GM12892 (cell line): ENCODE measurements at regions not wholly inside any gene's neighbourhood (a gene's known extent, or its start where the extent isn't known, plus 50 kb on each side); places are given as distances from the start of the nearest gene placed in this dataset.
"Not testable (repeated sequence)": the region's sequence is repeated elsewhere in the genome, so short reads cannot be mapped to it uniquely, and the experiment has no call there.

ENCODE experiments used
- DNase-seq: peaks from one replicate; pipeline ENCODE4 v3.0.0; 2011; ENCODE audit not compliant: insufficient read length
- FAIRE-seq: peaks from 2 replicates; lab custom pipeline; 2011; peaks lifted over from hg19 to GRCh38; lab: Jason Lieb, UNC
- POLR2A ChIP-seq: IDR thresholded peaks from 2 replicates; pipeline ENCODE4 v1.6.1; 2011; ENCODE audit warnings: low read depth, low read length, control low read depth
- POLR2AphosphoS5 ChIP-seq: IDR thresholded peaks from 2 replicates; pipeline ENCODE4 v1.6.1; 2011; ENCODE audit warnings: low read depth, low read length, control low read depth
- TAF1 ChIP-seq: IDR thresholded peaks from 2 replicates; pipeline ENCODE4 v1.6.1; 2011; ENCODE audit warnings: low read depth, mild to moderate bottlenecking, control low read depth, low read length, borderline replicate concordance

DNA sequence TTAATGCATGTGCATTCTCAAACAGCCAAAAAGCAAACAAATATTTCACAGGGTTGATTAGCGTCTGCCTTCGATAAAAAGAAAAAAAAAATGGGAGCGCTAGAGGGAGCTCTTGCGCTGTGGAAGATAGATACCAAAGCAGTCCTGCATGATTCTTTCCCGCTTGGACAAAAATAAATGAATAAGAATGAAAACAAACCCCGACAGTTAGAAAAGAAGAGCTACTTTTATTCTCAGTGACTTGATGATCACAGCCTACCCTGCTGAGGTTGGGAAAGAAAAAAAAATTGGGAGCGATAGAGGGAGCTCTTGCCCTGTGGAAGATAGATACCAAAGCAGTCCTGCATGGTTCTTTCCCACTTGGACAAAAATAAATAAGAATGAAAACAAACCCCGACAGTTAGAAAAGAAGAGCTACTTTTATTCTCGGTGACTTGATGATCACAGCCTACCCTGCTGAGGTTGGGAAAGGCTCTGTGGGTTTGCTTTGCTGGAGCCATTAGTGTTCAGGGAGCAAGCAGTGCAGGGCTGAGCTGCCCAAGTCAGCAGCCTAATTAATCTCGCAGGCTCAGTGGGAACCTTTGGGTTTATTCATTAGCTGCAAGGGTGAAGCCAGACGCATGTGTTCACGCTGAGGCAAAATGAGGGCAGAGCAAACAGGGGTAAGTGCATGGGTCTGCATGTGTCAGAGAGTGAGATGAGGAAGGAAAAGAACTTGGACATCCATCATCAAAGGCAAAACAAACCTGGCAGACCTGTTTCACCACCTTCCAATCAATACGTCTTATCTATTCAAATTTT is 249.3 kb upstream of the PRKX start:
- TF ChIP-seq TAF1 (no peak), POLR2A (no peak), POLR2AphosphoS5 (no peak)
- FAIRE-seq: peak; percentile 82
- DNase-seq: no peak

DNA sequence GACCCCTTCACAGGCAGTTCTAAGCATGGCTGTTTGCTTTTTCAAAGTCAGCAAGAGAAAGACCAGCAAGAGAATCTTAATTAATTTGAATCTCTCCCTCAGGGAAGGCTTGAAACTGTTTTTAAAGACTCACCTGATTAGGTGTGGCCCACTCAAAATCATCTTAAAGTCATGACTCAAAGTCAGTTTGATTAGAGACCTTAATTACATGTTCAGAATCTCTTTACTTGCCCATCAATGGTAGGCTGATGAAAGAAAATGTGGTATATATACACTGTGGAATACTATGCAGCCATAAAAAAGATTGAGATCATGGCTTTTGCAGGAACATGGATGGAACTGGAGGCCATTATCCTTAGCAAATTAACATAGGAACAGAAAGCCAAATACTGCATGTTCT is 247.5 kb upstream of the PRKX start:
- FAIRE-seq (no peak), DNase-seq (no peak)
- TF ChIP-seq POLR2A (no peak), POLR2AphosphoS5 (no peak), TAF1 (no peak)

DNA sequence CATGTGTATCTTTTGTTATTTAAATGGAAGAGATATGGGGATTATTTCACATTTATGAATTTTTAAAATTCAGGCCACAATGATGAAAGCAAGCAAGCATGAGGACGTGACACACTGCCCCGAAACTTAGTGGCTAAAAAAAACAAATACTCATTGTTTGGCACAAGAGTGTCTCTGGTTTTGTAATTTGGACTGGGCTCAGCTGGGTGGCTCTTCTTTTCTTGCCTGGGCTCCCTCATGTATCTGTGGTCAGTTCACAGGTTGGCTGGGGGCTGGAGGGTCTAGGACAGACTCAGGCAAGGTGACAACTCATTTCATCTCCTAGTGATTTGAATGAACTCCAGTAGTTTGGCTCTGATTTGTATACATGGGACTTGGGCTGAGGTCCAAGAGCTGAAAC is 238.4 kb upstream of the PRKX start:
- TF ChIP-seq POLR2AphosphoS5: no peak
- no peak for TF ChIP-seq POLR2A
- DNase-seq: no peak
- no peak for FAIRE-seq

DNA sequence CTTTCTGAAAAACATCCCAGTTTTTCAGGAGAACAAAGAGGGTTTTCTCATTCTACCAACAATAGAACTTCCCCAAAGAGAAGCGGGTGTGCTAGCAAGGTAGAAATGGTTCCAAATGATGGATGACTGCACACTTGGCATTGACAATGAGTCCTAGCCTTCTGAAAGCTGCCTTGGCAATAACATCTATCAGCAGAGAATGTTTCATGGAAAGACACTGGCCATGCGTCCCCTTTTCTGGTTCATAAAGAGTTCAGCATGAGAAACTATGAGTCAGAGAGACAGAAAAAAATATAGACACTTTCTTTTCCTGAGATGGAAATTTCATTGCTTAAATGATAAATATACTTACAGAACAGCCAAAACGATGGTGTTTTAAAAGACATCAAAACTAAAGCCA is 236.9 kb upstream of the PRKX start:
- FAIRE-seq (no peak), DNase-seq (no peak)
- TF ChIP-seq TAF1 (no peak), POLR2AphosphoS5 (no peak), POLR2A (no peak)

DNA sequence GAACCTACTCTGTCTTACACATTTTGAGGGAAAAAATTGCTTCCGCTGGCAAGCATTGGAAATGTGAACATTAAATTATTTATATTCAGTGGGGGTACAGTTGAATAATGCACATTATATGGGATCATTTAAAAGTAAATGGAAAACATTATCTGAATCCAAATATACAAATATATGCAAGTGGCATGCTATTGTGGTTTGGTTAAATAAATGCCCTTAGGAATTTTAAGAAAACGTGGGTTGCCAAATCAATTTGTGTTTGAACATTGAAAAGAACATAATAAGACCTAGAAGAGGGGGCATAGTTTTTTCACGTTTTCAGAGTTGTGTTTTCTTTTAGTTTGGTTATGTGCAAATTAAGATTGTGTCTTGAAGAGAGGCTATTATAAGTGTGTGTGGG is 230.5 kb upstream of the PRKX start:
- no peak for FAIRE-seq

DNA sequence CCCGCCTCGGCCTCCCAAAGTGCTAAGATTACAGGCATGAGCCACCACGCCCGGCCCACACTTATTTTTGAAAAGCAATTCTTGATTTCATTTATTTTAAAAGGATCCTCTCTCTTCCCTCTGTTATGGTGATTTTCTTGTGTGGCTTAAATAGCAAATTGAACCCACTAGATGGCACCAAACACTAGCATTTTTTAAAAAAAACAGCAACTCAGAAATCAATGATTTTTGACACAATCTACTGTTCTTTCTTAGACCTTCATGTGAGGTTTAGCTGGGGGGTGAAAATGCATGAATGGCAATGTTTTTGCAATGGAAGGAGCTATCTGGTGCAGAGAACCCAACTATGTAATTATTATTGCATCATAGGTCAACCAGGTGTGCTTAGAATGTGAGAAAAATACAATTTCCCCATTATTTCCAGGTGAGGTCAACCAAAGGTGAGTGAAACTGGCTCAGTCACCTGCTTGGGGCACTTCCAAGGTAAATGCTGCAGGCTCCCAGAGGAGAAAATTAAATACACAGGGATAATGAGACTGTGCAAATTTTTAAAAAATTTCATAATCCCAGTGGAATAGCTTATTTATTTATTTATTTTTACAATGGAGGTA is 226.7 kb upstream of the PRKX start:
- DNase-seq (no peak), FAIRE-seq (peak; percentile 40)
- TF ChIP-seq POLR2A (no peak), TAF1 (no peak), POLR2AphosphoS5 (no peak)

More for the DNA sequence above, 230.5 kb upstream of the PRKX start:
- DNase-seq: no peak
- TF ChIP-seq TAF1 (no peak), POLR2A (no peak), POLR2AphosphoS5 (no peak)

DNA sequence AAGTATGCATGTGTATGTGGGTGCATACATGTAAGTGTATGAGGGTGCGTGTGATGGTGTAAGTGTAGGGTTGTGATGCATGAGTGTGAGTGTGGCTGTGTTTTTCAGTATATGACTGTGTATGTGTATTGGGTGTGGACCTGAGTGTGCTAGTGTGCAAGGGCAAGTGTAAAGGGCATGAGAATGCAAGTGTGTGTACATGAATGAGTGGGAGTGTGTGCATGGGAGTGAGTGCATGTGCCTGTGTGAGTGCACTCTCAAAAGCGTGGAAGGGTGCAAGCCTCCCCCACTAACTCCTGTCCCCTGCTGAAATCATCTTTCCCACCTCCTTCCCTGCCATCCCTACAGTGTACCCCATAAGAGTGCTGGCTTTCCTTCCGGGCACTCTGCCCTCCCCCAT is 225.1 kb upstream of the PRKX start:
- DNase-seq: no peak
- no peak for TF ChIP-seq POLR2A
- TF ChIP-seq TAF1: no peak
- no peak for TF ChIP-seq POLR2AphosphoS5
- FAIRE-seq: no peak

DNA sequence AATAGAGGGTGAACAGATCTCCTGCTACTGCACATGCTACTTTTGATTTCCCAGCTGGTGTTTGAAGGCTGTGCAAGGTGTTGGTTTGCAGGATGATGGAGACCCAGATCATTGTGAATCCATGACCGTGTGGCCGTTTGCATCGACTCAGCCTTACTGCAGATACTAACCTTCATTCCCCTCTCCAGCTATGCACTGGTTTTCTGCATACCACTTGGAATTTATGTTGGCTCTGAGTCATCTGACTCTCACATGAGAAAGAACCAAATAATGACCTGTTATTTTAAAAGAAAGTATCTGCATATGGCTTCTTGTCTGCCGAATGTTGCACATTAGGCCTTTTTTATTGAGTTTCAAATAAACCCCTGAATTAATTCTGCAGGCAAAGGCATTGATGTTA is 221.7 kb upstream of the PRKX start:
- not testable (repeated sequence) for FAIRE-seq, DNase-seq

DNA sequence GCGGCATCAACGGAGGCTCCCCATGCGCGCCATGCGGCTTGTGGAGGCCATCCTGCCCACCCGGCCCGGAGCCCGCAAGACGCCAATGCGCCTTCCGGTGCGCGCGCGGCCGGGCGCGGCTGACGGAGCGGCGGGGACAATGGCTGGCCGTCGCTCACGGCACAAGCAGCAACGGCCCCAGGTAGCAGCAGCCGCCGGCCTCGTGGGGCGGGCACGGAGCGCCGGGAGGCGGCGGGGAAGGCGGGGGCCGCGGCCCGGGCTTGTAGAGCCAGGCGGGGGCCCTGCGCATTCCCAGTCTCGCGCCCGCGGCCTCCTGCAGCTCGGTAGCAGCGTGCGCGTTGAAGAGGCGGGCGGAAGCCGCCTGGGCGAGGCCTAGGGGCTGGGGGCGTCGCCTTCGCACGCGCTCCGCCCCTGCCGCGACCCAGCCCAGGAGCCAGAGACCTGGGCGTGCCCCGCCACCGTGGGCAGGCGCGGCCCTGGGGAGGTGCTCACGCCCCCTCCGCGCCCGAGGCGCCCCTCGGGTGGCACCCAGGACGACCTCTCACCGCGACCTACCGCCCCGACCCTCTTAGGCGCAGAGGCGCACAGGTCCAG is 207.1 kb upstream of the PRKX start:
- FAIRE-seq, DNase-seq: not testable (repeated sequence)

DNA sequence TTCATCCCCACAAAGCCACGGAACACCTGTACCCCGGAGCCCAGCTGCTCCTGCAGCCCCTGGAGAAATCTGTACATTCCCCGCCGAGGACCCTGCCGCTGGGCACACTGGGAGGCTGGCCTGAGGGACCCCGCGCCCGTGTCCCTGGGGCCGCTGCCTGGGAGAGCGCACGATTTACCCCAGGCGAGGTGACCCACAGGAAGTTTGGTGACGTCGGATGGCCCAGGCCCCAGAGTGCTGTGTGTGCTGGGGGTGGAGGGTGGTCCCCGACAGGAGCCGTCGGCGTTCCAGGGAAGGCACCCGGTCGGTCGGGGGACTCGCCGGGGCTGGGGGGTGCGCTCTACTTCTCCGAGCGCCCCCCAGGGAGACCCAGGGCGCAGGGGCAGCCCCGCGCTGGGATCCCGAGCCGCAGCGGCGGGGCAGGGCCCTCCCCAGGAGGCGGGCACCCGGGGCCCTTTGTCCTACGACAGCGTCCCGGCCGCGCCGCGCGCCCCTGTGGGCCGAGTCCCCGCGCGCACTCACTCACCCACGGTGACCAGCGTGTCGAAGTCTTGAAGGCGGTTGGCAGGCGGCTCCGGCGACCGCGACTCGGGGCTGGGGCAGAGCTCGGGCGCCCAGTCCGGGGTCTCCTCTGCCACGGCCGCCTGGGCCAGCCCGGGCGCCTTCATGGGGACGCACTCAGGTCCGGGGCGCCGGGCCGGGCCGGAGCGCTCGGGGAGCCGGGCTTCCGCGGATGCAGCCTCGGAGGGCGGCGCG is 206.4 kb upstream of the PRKX start:
- FAIRE-seq, DNase-seq: not testable (repeated sequence)

DNA sequence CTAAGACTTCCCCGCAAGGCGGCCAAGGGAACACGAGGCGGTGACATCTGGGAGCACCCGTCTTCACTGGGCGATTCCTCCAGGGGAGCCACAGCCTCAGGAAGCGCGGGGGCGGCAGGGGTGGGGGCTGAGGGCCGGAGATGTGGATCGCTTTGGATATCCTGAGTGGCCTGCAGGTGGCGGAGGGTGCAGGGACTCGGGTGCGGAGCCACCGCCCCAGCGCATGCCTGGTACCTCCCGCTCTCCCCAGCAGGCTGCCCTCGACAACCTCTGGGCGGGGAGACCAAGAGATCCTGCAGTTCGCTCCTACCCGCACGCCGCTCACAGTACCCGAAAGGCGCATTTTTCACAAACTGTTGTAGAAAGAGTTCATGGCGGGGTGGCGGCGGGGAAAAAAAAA is 201.4 kb upstream of the PRKX start:
- not testable (repeated sequence) for FAIRE-seq, DNase-seq

DNA sequence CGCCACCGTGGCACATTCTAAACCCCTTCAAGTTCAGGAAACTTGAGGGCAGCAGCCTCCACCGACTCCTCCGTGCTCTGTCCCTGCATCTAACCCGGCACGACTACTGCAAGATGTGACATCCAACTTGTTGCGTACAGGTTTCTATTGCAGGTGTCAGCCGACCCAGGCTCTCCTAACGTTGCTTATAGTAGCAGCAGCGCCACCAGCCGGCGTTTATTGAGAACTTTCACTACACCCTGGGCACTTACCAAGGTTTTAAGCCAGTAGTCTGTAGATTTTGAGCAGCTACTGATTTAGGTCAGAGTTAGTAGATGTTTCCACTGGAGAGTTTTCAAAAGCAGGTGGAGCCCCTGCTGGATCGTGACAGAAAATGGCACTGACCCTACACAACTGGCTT is 200.6 kb upstream of the PRKX start:
- not testable (repeated sequence) for FAIRE-seq, DNase-seq

DNA sequence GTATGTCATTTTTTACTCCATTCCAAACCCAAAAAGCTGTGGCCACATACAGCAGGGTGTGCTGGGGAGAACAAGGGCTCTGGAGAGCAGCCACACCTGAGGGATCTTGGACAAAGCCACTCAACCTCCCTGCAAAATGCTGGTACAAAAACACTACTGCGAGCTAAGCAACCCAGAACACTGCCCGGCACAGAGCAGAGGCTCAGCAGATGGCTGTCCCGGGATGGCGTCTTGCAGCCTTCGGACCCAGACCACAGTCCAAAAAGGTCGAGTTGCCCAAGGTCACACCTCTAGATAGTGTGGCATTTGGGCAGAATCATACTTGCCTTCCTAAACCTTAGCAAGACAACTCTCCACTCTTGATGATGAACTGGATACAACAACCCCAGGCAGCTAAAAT is 197.6 kb upstream of the PRKX start:
- not testable (repeated sequence) for DNase-seq, FAIRE-seq

DNA sequence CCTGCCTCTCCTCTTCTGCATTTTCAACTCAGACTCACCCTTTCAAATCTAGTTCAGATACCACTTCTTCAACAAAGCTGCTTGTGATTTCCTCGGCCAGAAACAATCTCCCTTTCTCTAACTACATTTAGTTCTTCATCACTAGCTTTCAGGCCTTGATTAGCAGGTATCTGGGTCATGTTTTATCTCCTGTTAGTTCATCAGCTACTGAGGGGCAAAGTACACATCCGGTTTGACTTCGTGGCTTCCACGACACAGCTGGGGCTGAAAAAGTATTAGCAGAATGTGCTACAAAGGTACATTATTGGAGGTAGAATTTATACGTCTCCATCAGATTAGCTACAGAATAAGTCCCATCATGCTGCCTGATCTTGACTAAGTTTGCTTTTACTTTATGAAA is 197.2 kb upstream of the PRKX start:
- not testable (repeated sequence) for FAIRE-seq, DNase-seq

DNA sequence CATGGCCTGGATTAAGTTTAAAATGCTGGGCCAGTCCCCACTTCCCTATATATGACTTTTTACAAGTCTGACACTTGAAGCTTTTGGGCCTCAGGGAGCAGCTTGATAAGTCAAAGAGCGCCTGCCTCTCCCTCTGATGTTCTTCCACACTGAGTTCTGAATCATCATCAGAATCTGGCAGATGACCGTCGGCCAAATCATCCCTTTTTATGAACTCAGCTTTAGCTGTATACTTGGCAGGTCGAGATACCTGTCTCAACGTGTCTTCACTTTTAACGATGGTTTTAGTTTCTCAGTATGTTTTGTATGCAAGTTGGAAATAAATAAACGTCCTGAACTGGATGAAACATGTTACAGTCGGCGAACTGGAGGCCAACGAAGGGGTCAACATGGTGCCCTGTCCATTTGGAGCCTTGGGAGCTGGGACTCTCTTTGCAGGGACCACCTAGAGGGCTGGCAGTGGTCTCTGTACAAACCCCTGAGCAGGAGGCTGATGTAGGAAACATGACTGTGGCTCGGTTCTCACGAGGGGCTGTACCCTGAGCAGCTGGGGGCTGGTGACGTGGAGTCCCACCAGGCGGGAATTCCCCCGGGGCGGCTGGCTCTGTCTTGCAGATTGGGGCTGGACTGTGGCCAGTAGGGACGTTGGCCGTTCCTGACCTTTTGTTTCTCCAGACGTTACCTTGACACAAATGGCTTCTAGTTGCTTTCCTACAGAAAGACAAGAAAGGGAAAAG is 192.2 kb upstream of the PRKX start:
- not testable (repeated sequence) for FAIRE-seq, DNase-seq

DNA sequence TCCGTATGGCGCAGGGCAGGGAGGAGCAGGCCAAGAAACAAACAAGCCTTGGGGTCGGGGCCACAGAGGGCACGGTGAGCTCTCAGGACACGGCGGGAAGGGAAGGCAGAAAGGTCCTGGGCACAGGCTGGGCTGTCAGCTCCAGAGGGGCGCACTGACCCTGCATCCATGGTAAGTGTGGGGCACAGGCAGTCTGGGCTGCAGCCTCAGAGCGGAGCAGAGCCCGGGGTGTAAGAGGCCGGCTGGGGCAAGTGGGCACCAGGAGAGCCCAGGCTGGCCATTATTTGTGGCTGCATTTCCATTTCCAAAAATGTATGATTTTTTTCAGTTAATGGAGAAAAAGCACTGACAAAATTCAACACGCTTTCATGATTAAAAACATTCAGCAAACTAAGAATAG is 188.8 kb upstream of the PRKX start:
- FAIRE-seq, DNase-seq: not testable (repeated sequence)

DNA sequence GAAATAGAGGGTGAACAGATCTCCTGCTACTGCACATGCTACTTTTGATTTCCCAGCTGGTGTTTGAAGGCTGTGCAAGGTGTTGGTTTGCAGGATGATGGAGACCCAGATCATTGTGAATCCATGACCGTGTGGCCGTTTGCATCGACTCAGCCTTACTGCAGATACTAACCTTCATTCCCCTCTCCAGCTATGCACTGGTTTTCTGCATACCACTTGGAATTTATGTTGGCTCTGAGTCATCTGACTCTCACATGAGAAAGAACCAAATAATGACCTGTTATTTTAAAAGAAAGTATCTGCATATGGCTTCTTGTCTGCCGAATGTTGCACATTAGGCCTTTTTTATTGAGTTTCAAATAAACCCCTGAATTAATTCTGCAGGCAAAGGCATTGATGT is 183.3 kb upstream of the PRKX start:
- not testable (repeated sequence) for FAIRE-seq, DNase-seq
